ENCODE measurements at regions not wholly inside any gene's neighbourhood (a gene's known extent, or its start where the extent isn't known, plus 50 kb on each side); places are given as distances from the start of the nearest gene placed in this dataset.

DNA sequence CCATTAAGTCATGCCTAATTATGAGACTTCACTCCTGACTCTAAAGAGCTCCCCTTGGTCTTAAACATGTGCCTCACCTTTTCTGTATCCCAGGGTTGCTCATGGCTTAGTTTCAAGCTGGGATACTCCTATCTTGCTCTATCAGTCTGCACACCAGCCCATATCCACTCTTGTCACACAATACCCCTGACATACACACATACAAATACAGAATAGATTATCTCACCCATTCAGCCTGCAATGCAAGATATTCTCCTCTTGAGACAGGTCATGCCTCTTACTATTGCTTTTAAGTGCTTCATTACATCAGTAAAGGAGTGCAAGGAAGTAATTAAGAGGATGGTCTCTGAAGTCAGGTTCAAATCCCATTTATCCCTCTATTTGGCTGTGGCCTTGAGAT lies 587.3 kb downstream of the IGSF11 start:
- no peak for FAIRE-seq
- TF ChIP-seq EZH2 (IDR thresholded peaks at IDR 0.05; ENCODE audit: insufficient read depth, low read length) = no peak
- TF ChIP-seq, protein P1, sequence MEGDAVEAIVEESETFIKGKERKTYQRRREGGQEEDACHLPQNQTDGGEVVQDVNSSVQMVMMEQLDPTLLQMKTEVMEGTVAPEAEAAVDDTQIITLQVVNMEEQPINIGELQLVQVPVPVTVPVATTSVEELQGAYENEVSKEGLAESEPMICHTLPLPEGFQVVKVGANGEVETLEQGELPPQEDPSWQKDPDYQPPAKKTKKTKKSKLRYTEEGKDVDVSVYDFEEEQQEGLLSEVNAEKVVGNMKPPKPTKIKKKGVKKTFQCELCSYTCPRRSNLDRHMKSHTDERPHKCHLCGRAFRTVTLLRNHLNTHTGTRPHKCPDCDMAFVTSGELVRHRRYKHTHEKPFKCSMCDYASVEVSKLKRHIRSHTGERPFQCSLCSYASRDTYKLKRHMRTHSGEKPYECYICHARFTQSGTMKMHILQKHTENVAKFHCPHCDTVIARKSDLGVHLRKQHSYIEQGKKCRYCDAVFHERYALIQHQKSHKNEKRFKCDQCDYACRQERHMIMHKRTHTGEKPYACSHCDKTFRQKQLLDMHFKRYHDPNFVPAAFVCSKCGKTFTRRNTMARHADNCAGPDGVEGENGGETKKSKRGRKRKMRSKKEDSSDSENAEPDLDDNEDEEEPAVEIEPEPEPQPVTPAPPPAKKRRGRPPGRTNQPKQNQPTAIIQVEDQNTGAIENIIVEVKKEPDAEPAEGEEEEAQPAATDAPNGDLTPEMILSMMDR (IDR thresholded peaks at IDR 0.05; ENCODE audit: insufficient read depth, low read depth, low read length) = no peak
- peaks cover 8% of the 10 kb centered on the region for H3K9me3 Mint-ChIP-seq (ENCODE audit: unreplicated experiment)
- no peaks in the 10 kb centered on the region for H3K36me3 ChIP-seq (ENCODE audit: insufficient read depth, low read length)
- H3K27ac ChIP-seq (ENCODE audit: low read depth, low read length) = no peak overlapping the region
- no peaks in the 10 kb centered on the region for H3K27me3 ChIP-seq (ENCODE audit: insufficient read depth, low read length)
- no peaks in the 10 kb centered on the region for H3K27me3 Mint-ChIP-seq (ENCODE audit: low read depth, unreplicated experiment)
- no peaks in the 10 kb centered on the region for H4K20me1 ChIP-seq (ENCODE audit: insufficient read depth, low read length)
- no peaks in the 10 kb centered on the region for H3K79me2 ChIP-seq (ENCODE audit: insufficient read depth, low read length)
- H3K9ac ChIP-seq (ENCODE audit: low read length) = no peak overlapping the region
- H2AFZ ChIP-seq (ENCODE audit: low read depth, low read length) = no peak overlapping the region
- H3K27ac Mint-ChIP-seq (ENCODE audit: unreplicated experiment) = no peak overlapping the region
- no peak for DNase-seq (ENCODE audit: low read depth)
- H3K4me3 ChIP-seq (ENCODE audit: insufficient read depth, low read depth, low read length) = no peak overlapping the region
- no peaks in the 10 kb centered on the region for H3K4me1 ChIP-seq (ENCODE audit: insufficient read depth, low read length)
- H3K9me3 ChIP-seq (ENCODE audit: insufficient read depth, low read depth, low read length) = peaks cover 4% of the 10 kb centered on the region
- H3K36me3 Mint-ChIP-seq (ENCODE audit: low read depth, unreplicated experiment) = no peaks in the 10 kb centered on the region
- no peaks in the 10 kb centered on the region for H3K4me1 Mint-ChIP-seq (ENCODE audit: low read depth, unreplicated experiment)
- H3K4me2 ChIP-seq (ENCODE audit: low read length) = no peak overlapping the region
- no peak overlapping the region for H3K4me3 Mint-ChIP-seq (ENCODE audit: unreplicated experiment)

- TF ChIP-seq, protein P1 (IDR thresholded peaks at IDR 0.05; ENCODE audit: insufficient read depth, low read depth, low read length) = no peak
- no peak for TF ChIP-seq EZH2 (IDR thresholded peaks at IDR 0.05; ENCODE audit: insufficient read depth, low read length)
- Mint-ChIP-seq H3K4me1 (ENCODE audit: low read depth, unreplicated experiment) (no peaks in the 10 kb centered on the region), H3K9me3 (ENCODE audit: unreplicated experiment) (no peaks in the 10 kb centered on the region), H3K36me3 (ENCODE audit: low read depth, unreplicated experiment) (no peaks in the 10 kb centered on the region), H3K27ac (ENCODE audit: unreplicated experiment) (no peak overlapping the region), H3K27me3 (ENCODE audit: low read depth, unreplicated experiment) (no peaks in the 10 kb centered on the region), H3K4me3 (ENCODE audit: unreplicated experiment) (no peak overlapping the region)
- no peak for FAIRE-seq
- H3K4me1 ChIP-seq (ENCODE audit: insufficient read depth, low read length) = no peaks in the 10 kb centered on the region
- H3K4me2 ChIP-seq (ENCODE audit: low read length) = no peak overlapping the region
- H3K27me3 ChIP-seq (ENCODE audit: insufficient read depth, low read length) = no peaks in the 10 kb centered on the region
- H3K36me3 ChIP-seq (ENCODE audit: insufficient read depth, low read length) = no peaks in the 10 kb centered on the region
- H3K4me3 ChIP-seq (ENCODE audit: insufficient read depth, low read depth, low read length) = no peak overlapping the region
- no peak overlapping the region for H2AFZ ChIP-seq (ENCODE audit: low read depth, low read length)
- no peaks in the 10 kb centered on the region for H4K20me1 ChIP-seq (ENCODE audit: insufficient read depth, low read length)
- H3K27ac ChIP-seq (ENCODE audit: low read depth, low read length) = no peak overlapping the region
- H3K9ac ChIP-seq (ENCODE audit: low read length) = no peak overlapping the region
- no peak for DNase-seq (ENCODE audit: low read depth)
- H3K9me3 ChIP-seq (ENCODE audit: insufficient read depth, low read depth, low read length) = no peaks in the 10 kb centered on the region
- H3K79me2 ChIP-seq (ENCODE audit: insufficient read depth, low read length) = no peaks in the 10 kb centered on the region
These were observed 567.8 kb downstream of the IGSF11 start for GRCh38 chr3:118466795-118467330.

DNA sequence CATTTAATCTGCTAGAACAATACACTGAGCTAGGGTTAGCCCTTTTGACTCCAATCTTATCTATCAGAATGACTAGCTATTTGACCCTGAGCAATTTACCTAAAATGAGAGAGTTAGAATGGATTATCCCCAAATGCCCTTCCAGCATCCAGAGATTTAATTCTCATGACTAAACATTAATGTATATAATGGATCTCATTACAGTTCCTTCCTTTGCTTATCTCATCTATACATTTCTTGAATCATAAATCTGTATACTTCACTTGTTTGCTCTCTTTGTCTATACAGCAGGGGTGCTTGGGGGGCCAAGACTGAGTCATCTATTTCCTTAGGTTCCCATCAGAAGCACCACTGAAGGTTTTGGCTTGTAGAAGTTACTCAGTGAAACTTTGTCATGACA lies 565.8 kb downstream of the IGSF11 start:
- H3K27ac ChIP-seq (ENCODE audit: low read depth, low read length) = no peak overlapping the region
- no peaks in the 10 kb centered on the region for H4K20me1 ChIP-seq (ENCODE audit: insufficient read depth, low read length)
- Mint-ChIP-seq H3K27me3 (ENCODE audit: low read depth, unreplicated experiment) (no peaks in the 10 kb centered on the region), H3K4me3 (ENCODE audit: unreplicated experiment) (no peak overlapping the region), H3K4me1 (ENCODE audit: low read depth, unreplicated experiment) (no peaks in the 10 kb centered on the region), H3K27ac (ENCODE audit: unreplicated experiment) (no peak overlapping the region), H3K36me3 (ENCODE audit: low read depth, unreplicated experiment) (no peaks in the 10 kb centered on the region), H3K9me3 (ENCODE audit: unreplicated experiment) (no peaks in the 10 kb centered on the region)
- H3K9me3 ChIP-seq (ENCODE audit: insufficient read depth, low read depth, low read length) = no peaks in the 10 kb centered on the region
- H3K4me1 ChIP-seq (ENCODE audit: insufficient read depth, low read length) = no peaks in the 10 kb centered on the region
- H2AFZ ChIP-seq (ENCODE audit: low read depth, low read length) = no peak overlapping the region
- H3K4me2 ChIP-seq (ENCODE audit: low read length) = no peak overlapping the region
- no peak for DNase-seq (ENCODE audit: low read depth)
- H3K79me2 ChIP-seq (ENCODE audit: insufficient read depth, low read length) = no peaks in the 10 kb centered on the region
- no peak overlapping the region for H3K9ac ChIP-seq (ENCODE audit: low read length)
- no peak for TF ChIP-seq EZH2 (IDR thresholded peaks at IDR 0.05; ENCODE audit: insufficient read depth, low read length)
- TF ChIP-seq, protein P1 (IDR thresholded peaks at IDR 0.05; ENCODE audit: insufficient read depth, low read depth, low read length) = no peak
- no peak for FAIRE-seq
- H3K36me3 ChIP-seq (ENCODE audit: insufficient read depth, low read length) = no peaks in the 10 kb centered on the region
- H3K27me3 ChIP-seq (ENCODE audit: insufficient read depth, low read length) = no peaks in the 10 kb centered on the region
- H3K4me3 ChIP-seq (ENCODE audit: insufficient read depth, low read depth, low read length) = no peak overlapping the region

Measured in astrocyte (in vitro differentiated cells and primary cell).